Natural killer cell treated with Interleukin-12 subunit alpha and Interleukin-12 subunit beta and Interleukin-15 and Interleukin-18, amount 100 ng/mL, for 72 hours (primary cell): ENCODE measurements at regions not wholly inside any gene's neighbourhood (a gene's known extent, or its start where the extent isn't known, plus 50 kb on each side); places are given as distances from the start of the nearest gene placed in this dataset.

ENCODE experiments used
- ATAC-seq, 2 donors: fragments of 150-1000 bp; cut with Tn5 transposase in 1 of 2; sonication (Bioruptor Pico), chemical (Tn5 transposase) in 1 of 2; 2 replicates each; pipeline ENCODE4 v1.10.0; 2021
- DNase-seq: peaks from one replicate; pipeline ENCODE4 v3.0.0; 2022; ENCODE audit warnings: low spot score
- H3K27ac Mint-ChIP-seq, 2 donors: 1 replicate in 1 of 2; 2 replicates in 1 of 2; pipeline ENCODE4 v1.8.0; 2022; ENCODE audit warnings: mixed read lengths in 2 of 2, mild to moderate bottlenecking in 1 of 2, moderate library complexity in 1 of 2
- H3K27me3 Mint-ChIP-seq, 2 donors: 1 replicate in 1 of 2; 2 replicates in 1 of 2; pipeline ENCODE4 v1.8.0; 2022; ENCODE audit warnings: mixed read lengths in 2 of 2
- H3K36me3 Mint-ChIP-seq: one replicate; pipeline ENCODE4 v1.8.0; 2022; ENCODE audit warnings: mixed read lengths
- H3K4me1 Mint-ChIP-seq, 2 donors: 1 replicate in 1 of 2; 2 replicates in 1 of 2; pipeline ENCODE4 v1.8.0; 2022; ENCODE audit warnings: low read depth in 2 of 2, mixed read lengths in 2 of 2, mild to moderate bottlenecking in 1 of 2
- H3K4me3 Mint-ChIP-seq: one replicate; pipeline ENCODE4 v1.8.0; 2022; ENCODE audit warnings: mixed read lengths
- H3K9me3 Mint-ChIP-seq: 2 replicates; pipeline ENCODE4 v1.8.0; 2022; ENCODE audit warnings: mixed read lengths

GRCh38 chr3:113157408-113158030, 53.8 kb upstream of the BOC start:
- no peak for DNase-seq
- Mint-ChIP-seq H3K27me3 (peaks cover 9 to 23% of the 10 kb centered on the region in 2 donors), H3K27ac (no peak overlapping the region), H3K4me3 (no peak overlapping the region), H3K36me3 (no peaks in the 10 kb centered on the region), H3K4me1 (peaks cover 0 to 2% of the 10 kb centered on the region in 2 donors), H3K9me3 (no peaks in the 10 kb centered on the region)
- no peak for ATAC-seq

DNA sequence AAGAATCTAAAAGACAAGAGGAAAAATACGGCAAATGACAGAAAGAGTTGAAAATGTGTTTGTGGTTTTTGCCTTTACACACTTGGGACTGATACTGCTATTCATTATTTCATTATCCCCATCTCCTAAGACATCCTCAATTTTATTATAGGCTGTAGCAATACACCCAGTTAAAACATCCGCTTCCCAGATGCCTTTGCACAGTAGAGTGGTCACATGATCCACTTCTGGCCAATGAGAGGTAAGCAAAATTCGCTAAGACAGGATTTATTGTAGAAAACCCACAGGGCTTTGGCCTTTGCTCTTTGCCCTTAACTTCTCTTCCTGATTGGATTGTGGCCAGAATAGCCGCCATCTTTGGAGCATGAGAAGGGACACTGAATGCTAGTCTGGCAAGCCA, 53.2 kb upstream of the BOC start:
- DNase-seq: no peak
- ATAC-seq: no peak
- Mint-ChIP-seq H3K27ac (no peak overlapping the region), H3K4me3 (no peak overlapping the region), H3K36me3 (no peaks in the 10 kb centered on the region), H3K9me3 (no peaks in the 10 kb centered on the region), H3K27me3 (peaks cover 12 to 29% of the 10 kb centered on the region in 2 donors), H3K4me1 (peaks cover 0 to 2% of the 10 kb centered on the region in 2 donors)
